GM23338 (cell line): ENCODE measurements at regions not wholly inside any gene's neighbourhood (a gene's known extent, or its start where the extent isn't known, plus 50 kb on each side); places are given as distances from the start of the nearest gene placed in this dataset.

Experiments used
- ATAC-seq: fragments of 200-7000 bp; cut with Tn5 transposase; 3 replicates; pipeline ENCODE4 v1.9.1; 2020
- DNase-seq: peaks from one replicate; pipeline ENCODE4 v3.0.0-alpha.2; 2015; ENCODE audit warnings: low spot score
- H2AFZ ChIP-seq: fragments of 200-600 bp; sonication (generic); 2 replicates; pipeline ENCODE4 v1.8.0; 2016; ENCODE audit warnings: antibody characterized with exemption, mild to moderate bottlenecking, moderate library complexity
- H3F3A ChIP-seq: fragments of 200-600 bp; sonication (generic); replicated peaks from 2 replicates; pipeline ENCODE4 v1.8.0; 2017; ENCODE audit warnings: antibody characterized with exemption, mixed run types, low read depth
- H3K27ac ChIP-seq: fragments of 200-600 bp; sonication (generic); 2 replicates; pipeline ENCODE4 v1.6.1; 2016; ENCODE audit warnings: low read depth
- H3K27me3 ChIP-seq: fragments of 200-600 bp; sonication (generic); 2 replicates; pipeline ENCODE4 v1.8.0; 2016; ENCODE audit warnings: mild to moderate bottlenecking, mixed run types, moderate library complexity; ENCODE audit not compliant: insufficient read depth
- H3K36me3 ChIP-seq: fragments of 200-600 bp; sonication (generic); 2 replicates; pipeline ENCODE4 v1.8.0; 2016; ENCODE audit warnings: mild to moderate bottlenecking; ENCODE audit not compliant: insufficient read depth
- H3K4me1 ChIP-seq: fragments of 200-600 bp; sonication (generic); 2 replicates; pipeline ENCODE4 v1.8.0; 2016; ENCODE audit warnings: mild to moderate bottlenecking, moderate library complexity; ENCODE audit not compliant: insufficient read depth
- H3K4me2 ChIP-seq: fragments of 200-600 bp; sonication (generic); 2 replicates; pipeline ENCODE4 v1.7.1; 2017; ENCODE audit warnings: mixed run types
- H3K4me3 ChIP-seq: fragments of 200-600 bp; sonication (generic); 2 replicates; pipeline ENCODE4 v1.6.1; 2016; ENCODE audit warnings: mixed run types
- H3K79me2 ChIP-seq: fragments of 200-600 bp; sonication (generic); replicated peaks from 2 replicates; pipeline ENCODE4 v1.8.0; 2017; ENCODE audit warnings: mild to moderate bottlenecking; ENCODE audit not compliant: insufficient read depth
- H3K9me2 ChIP-seq: fragments of 200-600 bp; sonication (generic); 2 replicates; pipeline ENCODE4 v1.8.0; 2017; ENCODE audit not compliant: insufficient read depth
- H4K20me1 ChIP-seq: fragments of 200-600 bp; sonication (generic); replicated peaks from 2 replicates; pipeline ENCODE4 v1.8.0; 2017; ENCODE audit warnings: mild to moderate bottlenecking; ENCODE audit not compliant: insufficient read depth
- H3K27ac Mint-ChIP-seq: 2 replicates; pipeline ENCODE4 v1.8.0; 2020; ENCODE audit warnings: inconsistent platforms, mild to moderate bottlenecking, moderate library complexity, mixed read lengths
- H3K27me3 Mint-ChIP-seq: 3 replicates; pipeline ENCODE4 v1.8.0; 2022; ENCODE audit warnings: low read depth, mild to moderate bottlenecking, moderate library complexity, mixed read lengths, inconsistent platforms; ENCODE audit not compliant: insufficient read depth, poor library complexity
- H3K36me3 Mint-ChIP-seq: 3 replicates; pipeline ENCODE4 v1.8.0; 2021; ENCODE audit warnings: low read depth, mild to moderate bottlenecking, inconsistent platforms, moderate library complexity, mixed read lengths
- H3K4me1 Mint-ChIP-seq: 3 replicates; pipeline ENCODE4 v1.8.0; 2020; ENCODE audit warnings: mild to moderate bottlenecking, inconsistent platforms, mixed read lengths
- H3K4me3 Mint-ChIP-seq: 3 replicates; pipeline ENCODE4 v1.8.0; 2021; ENCODE audit warnings: moderate library complexity, mild to moderate bottlenecking, inconsistent platforms, mixed read lengths
- H3K9me3 Mint-ChIP-seq: 3 replicates; pipeline ENCODE4 v1.8.0; 2020; ENCODE audit warnings: moderate library complexity, mild to moderate bottlenecking, inconsistent platforms, mixed read lengths
- CREB1 ChIP-seq: fragments of 250-450 bp; sonication (Bioruptor Pico); IDR thresholded peaks from 2 replicates; pipeline ENCODE4 v1.5.0; 2020; ENCODE audit warnings: low read depth, mild to moderate bottlenecking, moderate library complexity
- CTCF ChIP-seq, 2 experiments: fragments of 200-600 bp in 1 of 2; sonication (generic) in 1 of 2; conservative IDR thresholded peaks; 2 replicates each; pipeline versions ENCODE4 v1.5.1 to v1.6.1; 2016 to 2017; ENCODE audit warnings: antibody characterized with exemption in 2 of 2, low read depth in 2 of 2, mild to moderate bottlenecking in 2 of 2, moderate library complexity in 1 of 2
- EZH2 ChIP-seq: fragments of 200-600 bp; sonication (generic); IDR thresholded peaks from one replicate; pipeline ENCODE4 v1.8.0; 2017; ENCODE audit warnings: antibody characterized with exemption, mild to moderate bottlenecking, low read depth; ENCODE audit not compliant: unreplicated experiment
- EZH2phosphoT487 ChIP-seq: fragments of 200-600 bp; sonication (generic); IDR thresholded peaks from one replicate; pipeline ENCODE4 v1.8.1; 2018; ENCODE audit warnings: antibody characterized with exemption; ENCODE audit not compliant: unreplicated experiment
- JUNB ChIP-seq: IDR thresholded peaks from one replicate; pipeline ENCODE4 v1.6.1; 2016; ENCODE audit warnings: antibody characterized with exemption; ENCODE audit not compliant: unreplicated experiment
- NANOG ChIP-seq: IDR thresholded peaks from 2 replicates; pipeline ENCODE4 v1.6.1; 2016; ENCODE audit warnings: antibody characterized with exemption, borderline replicate concordance
- POLR2AphosphoS5 ChIP-seq: IDR thresholded peaks from 2 replicates; pipeline ENCODE4 v1.6.1; 2016; ENCODE audit warnings: antibody characterized with exemption, low read depth
- REST ChIP-seq: IDR thresholded peaks from one replicate; pipeline ENCODE4 v1.6.1; 2018; ENCODE audit warnings: antibody characterized with exemption; ENCODE audit not compliant: unreplicated experiment
- STAT1 ChIP-seq: IDR thresholded peaks from one replicate; pipeline ENCODE4 v1.6.1; 2016; ENCODE audit warnings: antibody characterized with exemption; ENCODE audit not compliant: unreplicated experiment
- ZNF114 ChIP-seq: fragments of 250-450 bp; sonication (Bioruptor Pico); IDR thresholded peaks from 2 replicates; pipeline ENCODE4 v1.5.0; 2020; ENCODE audit warnings: mild to moderate bottlenecking, moderate library complexity
- ZNF331 ChIP-seq: fragments of 250-450 bp; sonication (Bioruptor Pico); IDR thresholded peaks from 2 replicates; pipeline ENCODE4 v1.5.0; 2020; ENCODE audit warnings: low read depth, mild to moderate bottlenecking, moderate library complexity
- TF ChIP-seq, protein P1 (sequence below): fragments of 250-450 bp; sonication (Bioruptor Pico); IDR thresholded peaks from 2 replicates; pipeline ENCODE4 v1.5.0; 2020; ENCODE audit warnings: mild to moderate bottlenecking, moderate library complexity
- TF ChIP-seq, protein P2 (sequence below): IDR thresholded peaks from 2 replicates; pipeline ENCODE4 v1.6.1; 2016; ENCODE audit warnings: antibody characterized with exemption

GRCh38 chr3:191985691-191986090, 524.7 kb downstream of the PYDC2 start:
- no peak overlapping the region for H3K4me3 ChIP-seq
- no peaks in the 10 kb centered on the region for H3K36me3 ChIP-seq
- H3K27me3 ChIP-seq = no peaks in the 10 kb centered on the region
- H3K4me1 ChIP-seq = no peaks in the 10 kb centered on the region
- 0 out of 2 replicates have a peak, but pooled peaks cover 3% of the 10 kb centered on the region for H3K9me2 ChIP-seq
- H3K27me3 Mint-ChIP-seq = peaks cover 2% of the 10 kb centered on the region
- ATAC-seq (no peak), DNase-seq (no peak)
- no peak overlapping the region for H3K4me3 Mint-ChIP-seq
- H4K20me1 ChIP-seq = no peaks in the 10 kb centered on the region
- TF ChIP-seq STAT1 (no peak), ZNF331 (CRISPR knock-in tag) (no peak), NANOG (no peak), ZNF114 (CRISPR knock-in tag) (no peak), POLR2AphosphoS5 (no peak), CREB1 (no peak), CTCF (conservative IDR thresholded peaks at IDR 0.05; ENCODE audit: low read depth in 2 of 2) (no peak), EZH2 (no peak), JUNB (no peak), EZH2phosphoT487 (no peak), REST (no peak)
- TF ChIP-seq, protein P1, sequence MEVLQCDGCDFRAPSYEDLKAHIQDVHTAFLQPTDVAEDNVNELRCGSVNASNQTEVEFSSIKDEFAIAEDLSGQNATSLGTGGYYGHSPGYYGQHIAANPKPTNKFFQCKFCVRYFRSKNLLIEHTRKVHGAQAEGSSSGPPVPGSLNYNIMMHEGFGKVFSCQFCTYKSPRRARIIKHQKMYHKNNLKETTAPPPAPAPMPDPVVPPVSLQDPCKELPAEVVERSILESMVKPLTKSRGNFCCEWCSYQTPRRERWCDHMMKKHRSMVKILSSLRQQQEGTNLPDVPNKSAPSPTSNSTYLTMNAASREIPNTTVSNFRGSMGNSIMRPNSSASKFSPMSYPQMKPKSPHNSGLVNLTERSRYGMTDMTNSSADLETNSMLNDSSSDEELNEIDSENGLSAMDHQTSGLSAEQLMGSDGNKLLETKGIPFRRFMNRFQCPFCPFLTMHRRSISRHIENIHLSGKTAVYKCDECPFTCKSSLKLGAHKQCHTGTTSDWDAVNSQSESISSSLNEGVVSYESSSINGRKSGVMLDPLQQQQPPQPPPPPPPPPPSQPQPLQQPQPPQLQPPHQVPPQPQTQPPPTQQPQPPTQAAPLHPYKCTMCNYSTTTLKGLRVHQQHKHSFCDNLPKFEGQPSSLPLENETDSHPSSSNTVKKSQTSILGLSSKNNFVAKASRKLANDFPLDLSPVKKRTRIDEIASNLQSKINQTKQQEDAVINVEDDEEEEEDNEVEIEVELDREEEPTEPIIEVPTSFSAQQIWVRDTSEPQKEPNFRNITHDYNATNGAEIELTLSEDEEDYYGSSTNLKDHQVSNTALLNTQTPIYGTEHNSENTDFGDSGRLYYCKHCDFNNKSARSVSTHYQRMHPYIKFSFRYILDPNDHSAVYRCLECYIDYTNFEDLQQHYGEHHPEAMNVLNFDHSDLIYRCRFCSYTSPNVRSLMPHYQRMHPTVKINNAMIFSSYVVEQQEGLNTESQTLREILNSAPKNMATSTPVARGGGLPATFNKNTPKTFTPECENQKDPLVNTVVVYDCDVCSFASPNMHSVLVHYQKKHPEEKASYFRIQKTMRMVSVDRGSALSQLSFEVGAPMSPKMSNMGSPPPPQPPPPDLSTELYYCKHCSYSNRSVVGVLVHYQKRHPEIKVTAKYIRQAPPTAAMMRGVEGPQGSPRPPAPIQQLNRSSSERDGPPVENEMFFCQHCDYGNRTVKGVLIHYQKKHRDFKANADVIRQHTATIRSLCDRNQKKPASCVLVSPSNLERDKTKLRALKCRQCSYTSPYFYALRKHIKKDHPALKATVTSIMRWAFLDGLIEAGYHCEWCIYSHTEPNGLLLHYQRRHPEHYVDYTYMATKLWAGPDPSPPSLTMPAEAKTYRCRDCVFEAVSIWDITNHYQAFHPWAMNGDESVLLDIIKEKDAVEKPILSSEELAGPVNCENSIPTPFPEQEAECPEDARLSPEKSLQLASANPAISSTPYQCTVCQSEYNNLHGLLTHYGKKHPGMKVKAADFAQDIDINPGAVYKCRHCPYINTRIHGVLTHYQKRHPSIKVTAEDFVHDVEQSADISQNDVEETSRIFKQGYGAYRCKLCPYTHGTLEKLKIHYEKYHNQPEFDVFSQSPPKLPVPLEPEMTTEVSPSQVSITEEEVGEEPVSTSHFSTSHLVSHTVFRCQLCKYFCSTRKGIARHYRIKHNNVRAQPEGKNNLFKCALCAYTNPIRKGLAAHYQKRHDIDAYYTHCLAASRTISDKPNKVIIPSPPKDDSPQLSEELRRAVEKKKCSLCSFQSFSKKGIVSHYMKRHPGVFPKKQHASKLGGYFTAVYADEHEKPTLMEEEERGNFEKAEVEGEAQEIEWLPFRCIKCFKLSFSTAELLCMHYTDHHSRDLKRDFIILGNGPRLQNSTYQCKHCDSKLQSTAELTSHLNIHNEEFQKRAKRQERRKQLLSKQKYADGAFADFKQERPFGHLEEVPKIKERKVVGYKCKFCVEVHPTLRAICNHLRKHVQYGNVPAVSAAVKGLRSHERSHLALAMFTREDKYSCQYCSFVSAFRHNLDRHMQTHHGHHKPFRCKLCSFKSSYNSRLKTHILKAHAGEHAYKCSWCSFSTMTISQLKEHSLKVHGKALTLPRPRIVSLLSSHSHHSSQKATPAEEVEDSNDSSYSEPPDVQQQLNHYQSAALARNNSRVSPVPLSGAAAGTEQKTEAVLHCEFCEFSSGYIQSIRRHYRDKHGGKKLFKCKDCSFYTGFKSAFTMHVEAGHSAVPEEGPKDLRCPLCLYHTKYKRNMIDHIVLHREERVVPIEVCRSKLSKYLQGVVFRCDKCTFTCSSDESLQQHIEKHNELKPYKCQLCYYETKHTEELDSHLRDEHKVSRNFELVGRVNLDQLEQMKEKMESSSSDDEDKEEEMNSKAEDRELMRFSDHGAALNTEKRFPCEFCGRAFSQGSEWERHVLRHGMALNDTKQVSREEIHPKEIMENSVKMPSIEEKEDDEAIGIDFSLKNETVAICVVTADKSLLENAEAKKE (CRISPR knock-in tag) = no peak
- TF ChIP-seq, protein P2, sequence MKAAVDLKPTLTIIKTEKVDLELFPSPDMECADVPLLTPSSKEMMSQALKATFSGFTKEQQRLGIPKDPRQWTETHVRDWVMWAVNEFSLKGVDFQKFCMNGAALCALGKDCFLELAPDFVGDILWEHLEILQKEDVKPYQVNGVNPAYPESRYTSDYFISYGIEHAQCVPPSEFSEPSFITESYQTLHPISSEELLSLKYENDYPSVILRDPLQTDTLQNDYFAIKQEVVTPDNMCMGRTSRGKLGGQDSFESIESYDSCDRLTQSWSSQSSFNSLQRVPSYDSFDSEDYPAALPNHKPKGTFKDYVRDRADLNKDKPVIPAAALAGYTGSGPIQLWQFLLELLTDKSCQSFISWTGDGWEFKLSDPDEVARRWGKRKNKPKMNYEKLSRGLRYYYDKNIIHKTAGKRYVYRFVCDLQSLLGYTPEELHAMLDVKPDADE = no peak
- no peaks in the 10 kb centered on the region for H3K4me1 Mint-ChIP-seq
- peaks cover 4% of the 10 kb centered on the region; the same call in 1 of the 3 replicates for H3K36me3 Mint-ChIP-seq
- no peak overlapping the region for H3K27ac Mint-ChIP-seq
- no peaks in the 10 kb centered on the region; the same call in 1 of the 3 replicates for H3K9me3 Mint-ChIP-seq
- no peak overlapping the region for H3K27ac ChIP-seq
- H3K4me2 ChIP-seq = no peak overlapping the region
- no peaks in the 10 kb centered on the region for H3F3A ChIP-seq
- H2AFZ ChIP-seq = no peak overlapping the region
- H3K79me2 ChIP-seq = no peaks in the 10 kb centered on the region
